OCI-LY3 (cell line): ENCODE measurements at regions not wholly inside any gene's neighbourhood (a gene's known extent, or its start where the extent isn't known, plus 50 kb on each side); places are given as distances from the start of the nearest gene placed in this dataset.

Source experiments
- CTCF ChIP-seq: fragments of 200-600, 300-600 bp; sonication (generic); IDR thresholded peaks from 2 replicates; pipeline ENCODE4 v1.5.1; 2014; ENCODE audit warnings: antibody characterized with exemption, low read length, low read depth
- EZH2phosphoT487 ChIP-seq: fragments of 200-600 bp; shearing (Covaris generic); IDR thresholded peaks from 2 replicates; pipeline ENCODE4 v1.6.1; 2018; ENCODE audit warnings: antibody characterized with exemption, mixed run types, low read depth

GRCh38 chr10:27413831-27414348 lies 90.2 kb upstream of the RAB18 start:
- TF ChIP-seq CTCF (no peak), EZH2phosphoT487 (no peak)
